ENCODE measurements at regions not wholly inside any gene's neighbourhood (a gene's known extent, or its start where the extent isn't known, plus 50 kb on each side); places are given as distances from the start of the nearest gene placed in this dataset.

- no peak for DNase-seq
Measured at GRCh38 chr3:117793622-117794265, 1084.2 kb downstream of the TUSC7 start.

DNA sequence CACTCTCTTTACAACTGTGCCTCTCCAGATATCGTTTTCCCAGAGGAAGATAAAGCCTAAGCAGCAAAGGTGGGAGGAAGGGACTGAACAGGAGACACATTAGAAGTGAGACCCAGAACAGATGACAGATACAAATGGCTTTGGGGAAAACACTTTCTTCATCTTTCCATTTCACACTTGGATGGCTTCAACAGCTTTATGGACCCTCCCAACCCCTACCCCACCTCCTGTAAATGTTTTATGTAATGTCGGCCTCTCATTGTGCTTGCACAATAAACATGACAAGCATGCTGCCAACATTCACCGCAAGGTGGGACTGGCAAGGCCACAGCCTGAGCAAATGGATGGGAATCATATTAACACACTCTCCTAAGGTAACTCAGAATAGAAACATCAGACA, 1088.6 kb downstream of the TUSC7 start:
- DNase-seq = no peak

DNA sequence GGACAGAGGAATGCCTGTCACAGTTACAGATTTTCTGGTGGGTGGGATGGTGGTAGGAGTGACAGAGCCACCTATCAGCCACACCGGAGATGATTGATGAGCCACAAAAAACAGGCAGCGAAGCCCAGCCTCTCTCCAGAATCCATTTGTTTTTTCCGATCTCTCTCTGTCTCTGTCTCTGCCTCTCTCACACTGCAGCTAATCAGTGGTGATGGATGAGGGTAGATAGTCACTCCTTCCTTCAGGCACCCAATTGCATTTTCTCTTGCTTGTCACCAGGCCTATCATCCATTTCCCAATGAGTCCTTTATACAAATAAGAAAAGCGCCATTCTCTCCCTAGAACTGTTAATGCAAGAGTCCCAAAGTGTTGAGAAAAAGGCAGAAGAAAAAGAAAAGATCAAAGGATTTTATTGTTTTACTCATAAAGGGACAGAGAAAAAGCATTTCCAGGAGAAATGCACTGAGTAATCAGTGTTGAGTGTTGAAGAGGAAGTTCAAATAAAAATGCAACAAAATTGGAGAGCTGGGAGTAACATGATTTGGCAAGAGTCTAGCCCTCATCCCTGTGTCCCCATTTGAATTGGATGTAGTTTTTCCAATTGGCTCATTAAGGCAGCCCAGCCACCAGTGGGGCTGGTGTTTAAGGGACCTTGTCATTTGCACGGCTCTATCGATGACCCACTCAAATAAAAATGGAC, 1089.3 kb downstream of the TUSC7 start:
- no peak for DNase-seq

DNA sequence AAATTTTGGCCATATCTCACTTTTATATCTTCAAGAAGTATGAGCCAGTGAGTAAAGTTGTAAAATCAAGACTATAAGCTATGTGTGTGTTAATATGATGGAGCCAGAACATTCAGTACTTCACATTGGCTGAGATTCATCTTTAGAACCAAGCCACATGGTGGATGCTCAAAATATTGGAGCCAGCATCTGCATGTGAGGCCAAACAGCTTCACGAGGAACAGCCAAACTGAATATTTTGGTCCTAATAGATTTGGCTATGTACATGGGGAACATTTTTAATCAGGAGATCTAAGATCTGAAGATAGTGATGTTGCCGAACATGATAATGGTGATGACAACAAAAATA, 1089.8 kb downstream of the TUSC7 start:
- no peak for DNase-seq

- no peak for DNase-seq
Measured at GRCh38 chr3:117801912-117802239, 1092.3 kb downstream of the TUSC7 start.

DNA sequence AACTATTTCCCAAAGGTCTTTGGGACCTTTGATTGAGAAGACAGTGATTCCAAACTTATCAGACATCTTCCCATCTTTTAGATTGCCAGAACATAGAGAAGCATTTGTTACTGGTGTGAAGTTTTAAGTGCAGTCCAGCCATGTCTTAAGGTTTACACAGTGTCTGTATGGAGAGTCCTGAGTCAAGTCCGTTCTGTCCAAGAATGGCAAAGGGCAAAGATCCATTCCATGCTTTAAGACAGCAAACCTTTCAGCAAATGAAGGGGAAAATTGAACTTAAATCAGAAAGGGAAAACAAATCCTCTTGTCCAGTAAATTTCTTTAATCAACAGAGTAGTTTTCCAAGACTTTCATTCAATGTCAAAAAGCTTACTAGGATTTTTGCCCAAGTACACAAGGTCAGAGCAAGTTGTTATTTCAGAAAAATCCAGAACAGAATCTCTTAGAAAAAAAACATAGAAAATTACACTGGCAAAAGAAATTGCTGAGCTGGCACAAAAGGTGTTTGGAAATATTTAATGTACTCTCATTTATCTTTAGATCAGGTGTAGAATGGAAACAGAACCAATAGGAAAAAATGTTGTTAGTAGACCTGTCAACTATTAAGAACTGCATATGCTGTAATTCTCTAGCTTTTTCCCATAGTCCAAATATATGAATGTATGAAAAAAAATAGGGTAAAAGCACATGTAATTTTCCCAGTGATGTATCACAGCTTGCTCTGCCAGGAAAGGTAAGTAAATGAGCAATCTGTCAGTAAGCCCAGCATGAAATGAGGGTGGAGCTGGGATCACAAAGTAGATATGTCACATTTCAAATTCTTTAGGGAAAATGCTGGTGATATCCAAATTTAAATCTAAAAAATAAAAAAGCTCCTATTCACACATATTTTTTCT, 1099.9 kb downstream of the TUSC7 start:
- DNase-seq = no peak

DNA sequence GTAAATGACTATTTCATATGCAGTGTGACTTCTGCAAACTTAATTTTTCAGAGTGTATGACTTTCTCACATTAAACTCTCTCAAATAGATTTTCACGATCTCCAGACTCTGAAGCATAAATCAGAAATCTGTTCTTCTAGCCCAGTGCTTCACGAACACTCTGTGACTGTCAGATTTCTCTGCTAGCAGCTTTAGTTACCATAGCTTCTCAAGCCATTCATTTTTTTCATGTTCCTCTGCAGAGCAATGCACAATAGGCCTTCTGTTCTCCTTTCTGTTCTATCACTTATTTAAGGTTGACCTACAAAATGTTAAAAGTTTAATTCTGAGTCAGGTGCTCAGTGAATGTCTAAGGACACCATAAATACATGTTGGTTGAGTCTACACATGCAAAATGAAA, 1102.2 kb downstream of the TUSC7 start:
- DNase-seq = no peak

DNA sequence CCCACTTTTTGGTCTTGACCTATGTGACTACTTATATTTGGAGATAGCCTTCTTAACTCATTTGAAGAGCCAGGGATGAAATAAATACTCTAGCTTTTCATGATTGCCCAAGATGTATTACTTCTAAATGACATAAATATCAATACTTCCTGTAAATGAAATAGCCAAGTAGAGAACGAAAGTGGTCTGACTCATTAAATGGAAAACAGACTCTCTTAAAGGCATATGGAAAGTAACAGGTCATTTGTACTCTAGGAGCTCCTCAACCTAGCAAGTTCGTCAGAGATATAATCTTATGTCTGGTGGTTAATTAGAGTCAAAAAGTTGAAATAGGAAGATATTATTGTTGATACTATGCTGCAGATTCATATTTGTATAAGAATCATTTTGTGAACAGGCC, 1105.4 kb downstream of the TUSC7 start:
- DNase-seq = no peak

GRCh38 chr3:117817103-117817502, 1107.5 kb downstream of the TUSC7 start:
- DNase-seq = no peak

DNA sequence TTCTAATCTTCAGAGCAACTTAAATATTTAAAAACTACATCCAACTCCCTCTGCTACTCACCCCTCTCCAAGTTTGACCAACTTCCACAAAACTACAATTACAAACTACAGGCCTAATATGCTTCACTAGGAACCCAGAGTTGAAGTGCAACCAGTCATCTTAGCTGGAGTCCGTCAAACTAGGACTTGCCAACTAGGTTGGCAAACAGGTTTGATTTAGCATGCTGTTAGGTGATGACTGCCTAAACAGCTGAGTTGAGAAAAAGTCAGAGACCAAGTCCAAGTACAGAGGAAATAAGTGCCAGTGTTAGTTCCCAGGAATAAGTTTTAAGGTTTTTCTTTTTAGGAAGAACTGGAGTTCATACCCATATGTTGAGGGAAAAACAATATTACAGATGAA, 1109.0 kb downstream of the TUSC7 start:
- DNase-seq = no peak

- no peak for DNase-seq
Measured at GRCh38 chr3:117820658-117821299, 1111.2 kb downstream of the TUSC7 start.

- no peak for DNase-seq
Measured at GRCh38 chr3:117822416-117822815, 1112.8 kb downstream of the TUSC7 start.

DNA sequence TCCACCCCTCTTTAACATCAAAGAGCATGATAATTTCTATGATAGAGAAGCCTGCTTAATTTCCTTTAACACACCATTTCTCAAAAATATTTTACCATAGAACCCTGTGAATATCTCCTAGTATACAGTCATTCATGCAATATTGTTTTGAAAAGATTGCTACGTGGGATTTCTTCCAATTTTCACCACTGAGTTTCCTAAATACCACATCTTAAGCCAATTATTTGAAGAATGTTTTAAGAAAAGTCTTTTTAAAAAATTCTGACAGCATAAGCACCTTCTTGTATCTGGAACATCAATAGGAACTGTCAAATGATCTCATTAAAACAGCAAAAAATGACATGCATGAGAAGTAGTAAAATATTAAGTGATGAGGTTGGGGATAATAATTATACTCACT, 1126.7 kb downstream of the TUSC7 start:
- DNase-seq = no peak

GRCh38 chr3:117837391-117837790, 1127.8 kb downstream of the TUSC7 start:
- DNase-seq = no peak

DNA sequence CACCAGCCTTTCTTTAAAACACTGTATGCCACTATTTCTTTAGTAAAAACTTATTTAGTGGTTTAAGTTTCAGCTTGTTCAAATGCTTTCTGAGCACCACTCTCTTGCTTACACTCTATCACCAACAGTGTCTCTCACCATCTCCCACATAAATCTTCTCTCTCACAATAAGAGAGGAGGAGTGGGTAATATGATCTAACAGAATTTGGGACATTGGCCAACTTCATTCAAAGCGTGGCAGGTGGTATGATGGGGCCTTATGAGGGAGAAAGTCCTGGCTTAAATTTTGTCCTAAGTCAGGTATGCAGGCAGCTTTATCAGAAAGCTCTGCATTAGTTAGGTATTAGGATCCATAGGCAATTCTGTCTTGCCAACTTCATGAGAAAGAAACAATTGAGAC, 1132.5 kb downstream of the TUSC7 start:
- DNase-seq = no peak

DNA sequence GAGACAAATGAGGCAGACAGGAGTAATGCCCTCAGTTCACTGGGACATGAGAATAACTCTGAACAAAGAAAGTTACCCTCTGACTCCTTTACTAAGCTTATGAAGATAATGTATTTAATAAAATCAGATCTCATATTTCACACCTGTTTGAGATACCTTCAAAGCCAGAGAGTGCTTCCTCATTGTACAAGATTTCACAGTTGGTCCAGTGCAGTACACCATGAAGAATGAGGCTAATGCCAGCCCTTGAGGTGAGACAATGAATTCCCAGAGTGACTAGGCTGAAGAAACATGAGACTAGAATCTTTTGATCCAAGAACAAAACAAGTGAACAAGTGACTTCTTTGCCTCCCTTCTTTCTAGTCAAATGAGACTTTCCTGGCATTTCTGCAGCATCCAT, 1133.8 kb downstream of the TUSC7 start:
- no peak for DNase-seq

- DNase-seq = peak; percentile 18
Measured at GRCh38 chr3:117844676-117845075, 1135.1 kb downstream of the TUSC7 start.

GRCh38 chr3:117846238-117846637, 1136.7 kb downstream of the TUSC7 start:
- DNase-seq = no peak

DNA sequence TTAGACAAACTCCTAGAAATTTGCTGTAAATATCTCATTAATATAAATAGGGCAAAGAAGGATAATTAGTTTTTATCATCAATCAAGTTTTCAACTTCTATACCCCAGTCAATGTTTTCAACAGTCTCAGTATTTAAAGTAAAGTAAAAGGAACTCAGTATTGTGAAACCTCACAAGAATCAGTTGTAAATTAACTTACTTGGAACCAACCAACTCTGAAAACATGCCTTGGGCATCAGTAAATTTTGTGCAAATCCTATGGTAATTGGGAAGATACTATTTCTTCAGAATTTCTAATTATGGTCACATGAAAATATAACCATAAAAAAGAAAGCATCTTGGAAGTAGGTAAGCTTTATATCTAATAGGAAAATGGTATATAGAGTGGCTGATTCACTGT, 1139.0 kb downstream of the TUSC7 start:
- no peak for DNase-seq

GRCh38 chr3:117853923-117854668, 1144.5 kb downstream of the TUSC7 start:
- peak; percentile 49 for DNase-seq

DNA sequence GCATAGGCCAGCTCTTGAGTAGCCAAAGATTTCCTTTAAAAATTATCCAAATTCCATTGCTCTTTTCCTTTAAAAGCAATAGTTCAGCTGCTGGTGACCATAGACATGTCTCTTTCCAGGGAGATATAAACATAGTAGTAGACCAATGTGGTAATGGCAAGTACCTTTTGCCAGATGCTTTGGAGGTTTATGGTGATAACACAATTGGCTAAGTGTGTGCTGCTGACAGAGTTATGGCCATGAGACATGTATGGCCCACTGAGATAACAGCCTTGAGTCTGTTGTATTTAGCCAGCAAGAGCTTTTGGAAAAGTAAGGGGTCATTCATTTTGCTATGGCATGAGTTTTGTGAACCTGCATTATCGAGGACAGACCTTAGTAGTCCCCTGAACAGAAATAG, 1146.8 kb downstream of the TUSC7 start:
- DNase-seq = no peak

DNA sequence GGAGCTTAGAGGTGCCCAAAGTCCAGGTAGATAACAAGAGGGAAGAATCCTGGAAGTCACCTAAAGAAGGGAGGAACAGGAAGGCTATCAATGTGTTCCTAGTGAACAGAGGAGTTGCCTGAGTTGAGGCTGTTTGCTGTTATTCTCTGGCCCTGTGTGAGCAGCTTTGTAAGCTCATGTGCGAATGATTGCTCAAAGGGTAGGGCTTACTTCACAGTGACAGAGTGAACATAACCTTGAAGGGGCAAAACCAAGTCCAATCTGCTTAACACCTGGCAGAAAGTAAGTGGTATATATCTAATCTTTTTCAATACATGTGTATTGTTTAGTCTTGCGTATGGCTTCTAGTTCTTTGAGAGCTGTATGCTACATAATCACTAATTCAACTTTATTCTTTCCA, 1153.6 kb downstream of the TUSC7 start:
- DNase-seq = no peak

GRCh38 chr3:117865338-117865737, 1155.8 kb downstream of the TUSC7 start:
- no peak for DNase-seq
